GM12872 (cell line): ENCODE measurements at regions not wholly inside any gene's neighbourhood (a gene's known extent, or its start where the extent isn't known, plus 50 kb on each side); places are given as distances from the start of the nearest gene placed in this dataset.

Source experiments
- CTCF ChIP-seq: IDR thresholded peaks from 3 replicates; pipeline ENCODE4 v1.5.1; 2011; ENCODE audit warnings: low read depth, mild to moderate bottlenecking, low read length, moderate library complexity; ENCODE audit not compliant: insufficient read depth

DNA sequence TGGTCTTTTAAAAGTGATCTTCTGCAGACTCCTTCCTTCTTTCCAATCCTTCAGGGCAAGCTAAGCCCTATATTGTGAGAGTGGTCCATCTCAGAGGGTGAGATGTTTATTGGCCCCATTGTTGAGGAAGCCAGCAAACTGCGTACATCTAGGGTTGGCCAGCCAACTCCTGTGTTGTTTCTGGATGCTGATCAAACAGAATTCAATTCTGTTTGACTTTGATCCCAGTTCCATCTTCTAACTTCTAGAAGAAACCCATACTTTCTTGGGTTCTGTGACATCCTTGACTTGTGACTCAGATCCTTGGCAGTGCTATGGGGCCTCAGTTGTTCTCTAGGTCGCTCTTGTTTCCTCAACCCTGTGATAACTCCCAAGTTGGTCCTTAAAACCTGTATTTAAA lies 116.2 kb downstream of the LSMEM1 start:
- TF ChIP-seq CTCF, result no peak

- no peak for TF ChIP-seq CTCF
Observed at GRCh38 chr7:112603673-112604072, 122.9 kb downstream of the LSMEM1 start.

DNA sequence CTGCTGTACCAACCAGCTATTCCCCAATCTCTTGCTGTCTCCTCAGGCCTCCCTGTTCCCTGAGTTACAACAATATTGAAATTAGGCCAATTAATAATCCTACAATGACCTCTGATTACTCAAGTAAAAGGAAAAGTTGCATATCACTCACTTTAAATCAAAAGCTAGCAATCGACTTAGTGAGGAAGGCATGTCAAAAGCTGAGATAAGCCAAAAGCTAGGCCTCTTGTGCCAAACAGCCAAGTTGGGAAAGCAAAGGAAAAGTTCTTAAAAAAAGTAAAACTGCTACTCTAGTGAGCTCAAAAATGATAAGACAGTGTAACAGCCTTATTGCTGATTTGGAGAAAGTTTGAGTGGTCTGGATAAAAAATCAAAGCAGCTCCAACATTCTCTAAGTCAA lies 129.8 kb downstream of the LSMEM1 start:
- TF ChIP-seq CTCF, result no peak

- no peak for TF ChIP-seq CTCF
Observed at GRCh38 chr7:112615701-112616100, 134.9 kb downstream of the LSMEM1 start.

- no peak for TF ChIP-seq CTCF
Observed at GRCh38 chr7:112616295-112616694, 135.5 kb downstream of the LSMEM1 start.

- no peak for TF ChIP-seq CTCF
Observed at GRCh38 chr7:112619343-112619742, 138.6 kb downstream of the LSMEM1 start.

DNA sequence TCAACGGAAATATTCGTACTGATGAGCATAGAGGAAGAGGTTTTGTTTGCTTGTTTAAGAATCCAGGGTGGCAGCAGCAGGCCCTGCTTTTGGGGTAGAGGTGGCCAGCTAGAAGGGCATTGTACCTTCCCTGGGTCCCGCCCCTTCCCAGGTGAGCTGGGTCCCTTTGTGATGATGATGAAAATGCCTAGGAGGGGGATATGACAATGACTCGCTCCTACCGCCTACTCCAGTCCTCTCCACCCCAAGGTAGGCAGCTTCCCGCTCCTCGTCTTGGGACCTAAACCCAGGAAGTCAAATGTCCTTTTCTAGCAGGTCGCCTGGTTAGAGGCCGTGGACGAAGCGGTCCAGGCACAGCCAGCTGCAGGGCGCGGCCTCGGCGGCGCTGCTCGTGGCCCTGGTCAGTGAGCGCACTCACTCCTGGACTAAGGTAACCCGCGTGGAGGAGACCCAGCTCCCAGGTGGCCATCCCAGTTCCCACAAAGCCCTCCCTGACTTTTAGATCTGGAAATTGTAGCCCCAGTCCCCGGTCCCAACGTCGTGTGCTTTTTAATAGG lies 141.4 kb downstream of the LSMEM1 start:
- no peak for TF ChIP-seq CTCF

- no peak for TF ChIP-seq CTCF
Observed at GRCh38 chr7:112624416-112624815, 143.6 kb downstream of the LSMEM1 start.
